Activated CD4-positive, alpha-beta T cell treated with anti-CD3 and anti-CD28 coated beads for 48 hours (primary cell): ENCODE measurements at regions not wholly inside any gene's neighbourhood (a gene's known extent, or its start where the extent isn't known, plus 50 kb on each side); places are given as distances from the start of the nearest gene placed in this dataset.

Source experiments
- DNase-seq: peaks from one replicate; pipeline ENCODE4 v3.0.0-alpha.2; 2020

- no peak for DNase-seq
These were observed 230.9 kb upstream of the RORA start for GRCh38 chr15:61459785-61460707.

GRCh38 chr15:61457050-61457733 is 228.1 kb upstream of the RORA start:
- DNase-seq: no peak

- no peak for DNase-seq
These were observed 220.1 kb upstream of the RORA start for GRCh38 chr15:61449186-61449702.

GRCh38 chr15:61447981-61448380 is 218.9 kb upstream of the RORA start:
- no peak for DNase-seq

- no peak for DNase-seq
These were observed 215.5 kb upstream of the RORA start for GRCh38 chr15:61444585-61444984.

- no peak for DNase-seq
These were observed 213.7 kb upstream of the RORA start for GRCh38 chr15:61442821-61443220.

- DNase-seq: no peak
These were observed 212.8 kb upstream of the RORA start for GRCh38 chr15:61441891-61442290.

- DNase-seq: no peak
These were observed 197.4 kb upstream of the RORA start for GRCh38 chr15:61426466-61426865.

- no peak for DNase-seq
These were observed 196.8 kb upstream of the RORA start for GRCh38 chr15:61425934-61426333.

- no peak for DNase-seq
These were observed 193.7 kb upstream of the RORA start for GRCh38 chr15:61422773-61423172.

GRCh38 chr15:61421938-61422337 is 192.8 kb upstream of the RORA start:
- no peak for DNase-seq

GRCh38 chr15:61421470-61421869 is 192.4 kb upstream of the RORA start:
- no peak for DNase-seq

- no peak for DNase-seq
These were observed 191.4 kb upstream of the RORA start for GRCh38 chr15:61420546-61420945.

GRCh38 chr15:61415617-61416120 is 186.6 kb upstream of the RORA start:
- DNase-seq: no peak

GRCh38 chr15:61411902-61412510 is 182.9 kb upstream of the RORA start:
- no peak for DNase-seq

GRCh38 chr15:61410662-61411061 is 181.6 kb upstream of the RORA start:
- no peak for DNase-seq

- no peak for DNase-seq
These were observed 175.5 kb upstream of the RORA start for GRCh38 chr15:61404567-61404966.

- no peak for DNase-seq
These were observed 174.8 kb upstream of the RORA start for GRCh38 chr15:61403884-61404283.

GRCh38 chr15:61401903-61402698 is 173.0 kb upstream of the RORA start:
- no peak for DNase-seq

GRCh38 chr15:61398310-61398709 is 169.2 kb upstream of the RORA start:
- no peak for DNase-seq

GRCh38 chr15:61396235-61396919 is 167.3 kb upstream of the RORA start:
- DNase-seq: no peak

- no peak for DNase-seq
These were observed 164.8 kb upstream of the RORA start for GRCh38 chr15:61393949-61394348.
